ENCODE measurements at regions not wholly inside any gene's neighbourhood (a gene's known extent, or its start where the extent isn't known, plus 50 kb on each side); places are given as distances from the start of the nearest gene placed in this dataset.
A peak's percentile ranks its signal among the peaks of the same experiment; 100 is the strongest.

DNA sequence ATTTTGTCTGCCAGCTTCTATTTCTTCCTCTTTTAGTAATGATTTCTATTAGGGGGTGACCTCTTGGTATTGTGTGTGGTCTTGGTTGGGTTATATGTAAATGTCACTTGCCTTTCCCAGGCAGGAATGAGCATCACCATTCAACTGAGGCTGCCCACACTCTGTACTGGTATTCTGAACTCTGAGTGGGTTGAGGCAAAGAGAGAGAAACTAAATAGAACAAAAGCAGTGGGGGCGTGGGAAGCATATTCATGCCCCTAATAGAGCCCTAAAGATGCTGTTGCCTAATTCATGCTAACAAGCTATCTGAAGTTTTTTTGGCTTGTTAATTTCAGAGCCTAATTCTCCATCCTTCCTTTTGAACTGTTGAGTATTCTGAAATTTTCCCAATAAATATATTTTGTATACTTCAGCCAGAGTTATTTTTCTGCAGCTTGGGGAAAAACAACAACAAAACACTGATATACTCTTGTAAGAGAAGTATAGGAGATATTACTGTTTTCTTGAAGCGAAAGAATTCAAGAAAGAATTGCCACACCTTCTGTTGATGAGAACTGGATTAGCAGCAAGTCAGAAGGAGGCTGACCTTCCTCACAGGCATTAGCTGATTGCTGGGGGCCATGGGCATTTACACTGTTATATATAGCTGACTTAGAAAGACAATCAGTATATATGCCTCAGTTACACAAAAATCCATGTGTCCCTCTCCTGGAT is 315.8 kb upstream of the KLF12 start:
- DNase-seq, result no peak

DNA sequence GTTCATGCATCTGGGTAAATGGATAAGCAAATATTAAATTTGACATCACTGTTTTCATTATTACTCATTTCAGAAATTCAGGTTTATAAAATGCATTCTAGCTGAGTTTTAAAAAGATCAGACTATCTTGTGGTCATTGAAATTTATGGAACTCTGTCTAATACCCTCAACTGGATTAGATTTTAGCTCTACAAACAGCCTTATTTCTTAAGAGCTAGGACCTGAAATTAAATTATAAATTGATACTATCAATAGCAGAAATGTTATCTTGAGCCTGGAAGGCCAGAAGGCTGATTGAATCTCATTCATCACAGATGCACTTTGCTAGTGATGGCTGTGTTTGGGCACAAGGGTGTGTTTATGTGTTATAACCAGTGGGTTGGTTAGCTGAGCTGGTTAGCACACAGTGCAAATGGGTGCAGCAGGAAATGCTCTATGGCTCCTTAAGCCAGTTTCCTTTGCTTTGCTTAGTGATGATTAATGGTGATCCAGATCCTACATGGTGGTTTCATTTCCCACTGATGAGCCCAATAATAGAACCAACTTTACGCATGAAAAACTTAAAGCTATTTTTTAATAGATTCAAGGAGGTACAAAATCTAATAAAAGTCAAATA is 310.8 kb upstream of the KLF12 start:
- no peak for DNase-seq

DNA sequence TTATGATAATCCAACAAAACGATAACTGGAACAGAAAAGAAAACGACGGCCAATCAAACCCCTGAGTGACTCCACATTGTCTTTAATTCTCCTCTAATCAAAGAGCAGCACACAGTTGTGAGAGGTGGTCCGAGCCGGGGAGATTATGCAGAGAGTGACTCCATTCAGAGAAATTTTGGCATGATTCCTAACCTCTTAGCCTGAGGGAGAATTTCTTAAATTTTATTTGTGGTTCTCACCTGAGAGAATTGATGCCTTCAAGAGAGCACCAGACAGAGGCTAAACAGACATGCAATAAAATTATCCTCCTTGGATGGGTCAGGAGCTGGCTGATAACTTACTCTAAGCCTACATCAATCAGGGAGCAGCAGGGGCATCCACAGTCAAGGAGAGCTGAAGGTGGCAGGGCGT is 310.0 kb upstream of the KLF12 start:
- no peak for DNase-seq

DNA sequence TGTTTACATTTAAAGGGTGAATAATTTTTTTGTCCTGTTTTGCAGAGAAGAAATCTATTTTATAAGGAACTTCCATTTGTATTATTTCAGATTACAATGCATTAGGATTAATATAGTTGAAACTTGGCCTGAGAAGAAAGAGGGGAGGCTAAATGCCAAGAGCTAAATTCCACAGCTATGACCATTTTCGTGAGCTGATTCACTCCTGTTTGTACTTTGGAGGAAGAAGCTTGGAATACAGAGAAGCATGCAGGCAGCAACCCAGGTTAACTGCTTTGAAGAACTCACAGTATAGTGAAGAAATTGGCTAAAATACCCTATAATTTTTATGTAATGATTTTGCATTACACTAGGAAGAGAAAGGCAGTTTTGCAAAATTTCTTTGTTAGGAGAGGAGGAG is 309.4 kb upstream of the KLF12 start:
- no peak for DNase-seq

DNA sequence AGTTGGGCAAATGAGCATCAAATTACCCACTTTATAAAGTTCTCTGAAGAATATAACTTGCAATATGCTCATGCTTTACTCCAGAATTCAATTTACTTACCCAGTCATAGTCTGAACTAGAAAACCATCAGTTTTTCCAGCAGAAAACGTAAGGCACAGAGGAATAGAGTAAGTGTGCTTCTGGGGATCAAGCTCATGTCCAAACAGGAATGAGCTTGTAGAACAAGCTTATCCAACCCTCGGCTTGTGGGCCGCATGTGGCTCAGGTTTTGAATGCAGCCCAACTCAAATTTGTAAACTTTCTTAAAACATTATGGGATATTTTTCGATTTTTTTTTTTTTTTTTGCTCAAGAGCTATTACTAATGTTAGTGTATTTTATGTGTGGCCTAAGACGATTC is 308.5 kb upstream of the KLF12 start:
- DNase-seq, result no peak

DNA sequence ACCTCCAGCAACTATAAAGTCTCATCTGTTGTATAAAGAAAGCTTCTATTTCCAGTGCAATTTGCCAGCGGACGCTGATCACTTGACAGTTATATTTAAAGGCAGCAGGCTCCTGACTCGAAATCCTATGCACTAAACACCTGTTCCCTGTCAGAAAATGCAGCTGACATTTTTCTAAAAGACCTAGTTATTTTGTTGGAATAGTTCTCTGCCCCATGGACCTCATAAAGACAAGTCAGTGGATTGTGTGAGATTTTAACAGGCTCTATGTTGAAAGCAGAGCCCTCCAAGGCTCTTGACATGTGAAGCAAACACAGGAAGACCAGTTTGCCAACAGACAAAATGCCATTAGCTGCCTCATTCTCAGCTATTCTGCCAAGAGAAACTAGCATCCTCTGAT is 304.7 kb upstream of the KLF12 start:
- DNase-seq, result no peak

DNA sequence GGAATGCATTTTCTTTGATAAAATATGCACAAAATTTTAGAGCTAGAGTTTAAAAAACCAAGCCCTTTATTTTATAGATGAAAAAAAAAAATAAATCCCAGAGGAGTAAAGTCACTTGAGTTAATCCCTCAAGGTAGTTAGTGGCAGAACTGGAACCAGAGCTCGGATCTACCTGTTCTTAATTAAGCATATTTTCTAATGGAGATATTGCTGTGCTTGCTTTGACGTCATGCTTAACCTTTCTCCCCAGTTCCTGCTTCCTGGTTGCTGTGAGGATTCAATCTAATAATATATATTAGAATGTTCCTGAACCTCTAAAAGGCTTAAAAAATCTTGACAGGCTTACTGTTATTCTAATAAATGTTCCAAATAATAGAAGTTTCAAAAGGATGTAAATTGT is 300.6 kb upstream of the KLF12 start:
- no peak for DNase-seq

DNA sequence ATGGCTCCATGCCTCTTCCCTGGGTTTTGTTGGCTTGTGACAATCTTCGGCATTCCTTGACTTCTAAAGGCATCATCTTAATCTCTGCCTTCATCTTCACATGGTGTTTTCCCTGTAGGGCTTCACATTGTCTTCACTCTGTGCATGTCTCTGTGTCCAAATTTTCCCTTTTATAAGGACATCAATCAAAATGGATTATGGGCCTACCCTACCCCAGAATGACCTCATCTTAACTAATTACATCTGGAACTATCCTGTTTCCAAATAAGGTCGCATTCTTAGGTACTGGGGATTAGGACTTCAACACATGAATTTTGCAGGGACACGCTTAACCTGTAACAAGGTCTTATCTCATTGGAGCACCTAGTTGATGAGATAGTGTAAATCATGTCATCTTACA is 290.3 kb upstream of the KLF12 start:
- DNase-seq, result no peak

DNA sequence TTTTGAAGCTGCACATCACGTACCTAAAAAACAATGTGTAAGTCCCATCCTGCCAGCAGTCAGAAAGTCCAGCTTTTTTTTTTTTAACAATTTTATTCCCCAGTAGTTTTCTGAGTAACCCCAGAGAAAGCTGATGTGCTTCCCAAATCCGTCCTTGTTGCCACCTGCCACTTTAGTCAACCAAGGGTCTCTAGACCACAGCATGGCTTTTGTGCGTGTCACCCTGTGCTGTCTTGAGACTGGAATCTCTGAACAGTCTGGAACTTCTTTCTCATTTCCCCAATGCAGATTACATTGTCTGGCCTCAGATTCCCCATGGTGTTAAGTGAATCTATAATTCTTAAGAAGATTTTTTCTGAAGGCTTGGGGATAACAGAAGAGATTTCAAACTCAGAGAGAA is 289.2 kb upstream of the KLF12 start:
- DNase-seq, result no peak

DNA sequence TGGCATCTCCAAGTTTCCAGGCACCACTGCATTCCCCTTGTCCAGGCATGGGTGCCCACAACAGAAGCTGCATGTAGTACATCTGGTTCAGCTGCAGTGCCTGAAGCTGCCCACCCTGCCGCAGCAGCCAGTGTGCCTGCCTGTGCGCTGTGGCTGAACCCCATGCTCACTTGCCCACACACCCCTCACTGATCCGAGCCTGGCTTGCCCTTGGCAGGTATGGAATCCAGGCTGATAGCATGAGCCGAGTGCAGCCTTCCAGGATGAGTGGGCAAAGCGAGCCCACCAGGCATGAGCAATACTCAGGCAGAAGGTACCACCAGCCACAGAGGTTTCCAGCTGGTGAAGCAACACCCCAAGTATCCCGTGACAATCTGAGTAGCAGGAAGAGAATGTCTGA is 280.3 kb upstream of the KLF12 start:
- no peak for DNase-seq

DNA sequence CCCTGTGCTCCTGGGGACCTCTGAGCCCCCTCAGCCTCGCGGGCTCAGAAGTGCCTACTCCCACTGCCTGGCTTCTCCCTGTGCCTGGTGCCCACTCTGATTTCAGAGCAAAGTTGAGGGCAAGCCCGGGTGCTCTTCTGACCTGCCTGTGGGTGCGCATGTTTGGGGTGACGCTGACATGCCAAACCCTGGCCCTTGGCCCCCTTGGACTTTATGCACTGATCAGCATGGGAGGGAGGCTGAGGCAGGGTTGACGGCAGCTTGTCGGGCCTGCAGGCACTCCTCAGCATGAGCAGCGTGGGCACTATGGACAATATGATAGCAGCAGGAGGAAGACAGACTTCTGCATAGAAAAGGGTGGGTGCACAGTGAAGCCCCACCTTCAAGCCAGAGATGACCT is 279.3 kb upstream of the KLF12 start:
- DNase-seq, result no peak

DNA sequence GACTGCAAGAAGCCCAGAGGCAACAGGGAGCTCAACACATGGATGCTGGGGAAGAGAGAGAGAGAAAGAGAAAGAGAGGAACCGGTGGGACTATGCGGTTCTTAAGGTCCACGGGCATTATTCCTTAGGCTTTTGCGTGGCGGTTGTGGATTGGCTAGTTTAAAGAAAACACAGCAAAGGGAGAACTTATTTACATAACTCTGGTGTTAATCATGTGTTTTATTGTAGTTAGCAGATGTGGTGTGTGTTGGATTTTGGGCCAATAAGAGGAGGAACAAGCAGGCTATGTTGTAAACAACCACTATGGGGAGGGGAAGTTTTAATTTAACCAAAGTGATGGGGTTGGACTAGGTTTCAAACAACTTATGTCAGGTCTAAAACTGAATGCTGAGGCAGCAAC is 275.3 kb upstream of the KLF12 start:
- DNase-seq, result no peak

DNA sequence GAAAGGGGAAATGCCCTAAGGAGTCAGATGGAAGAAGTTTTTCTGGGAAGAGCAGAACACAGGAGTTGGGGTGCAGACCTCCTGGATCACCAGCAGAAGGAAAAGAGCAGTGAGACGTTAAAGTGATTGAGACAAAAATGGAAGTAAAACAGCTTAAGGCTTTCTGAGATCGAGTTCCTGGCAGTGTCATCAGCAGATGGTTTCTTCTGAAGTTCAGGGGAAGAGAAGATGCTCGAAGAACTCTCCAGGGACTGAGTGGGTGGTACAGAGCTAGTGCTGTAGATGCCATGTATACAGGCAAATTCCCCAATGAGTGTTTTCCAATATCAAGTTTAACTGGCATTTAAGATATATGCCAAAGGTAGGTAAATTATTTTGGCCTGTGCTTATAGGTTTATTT is 272.2 kb upstream of the KLF12 start:
- no peak for DNase-seq

DNA sequence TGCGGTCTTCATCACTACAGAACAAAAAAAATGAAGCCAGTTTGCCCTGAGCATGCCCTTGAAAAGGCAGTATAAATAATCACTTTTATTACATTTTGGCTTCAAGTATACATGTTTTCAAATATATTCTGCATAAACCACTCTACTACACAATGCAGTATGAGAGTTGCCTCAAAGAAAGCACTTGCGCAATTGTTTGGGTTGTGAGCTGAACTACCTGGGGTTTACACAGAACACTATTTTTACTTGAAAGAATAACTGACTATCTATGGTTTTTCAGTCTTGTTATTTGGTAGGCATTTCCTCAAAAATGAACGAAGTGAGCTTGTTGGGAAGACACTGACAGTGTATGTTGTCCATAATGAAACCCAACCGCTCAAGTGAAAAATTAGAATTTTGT is 264.4 kb upstream of the KLF12 start:
- DNase-seq, result no peak

DNA sequence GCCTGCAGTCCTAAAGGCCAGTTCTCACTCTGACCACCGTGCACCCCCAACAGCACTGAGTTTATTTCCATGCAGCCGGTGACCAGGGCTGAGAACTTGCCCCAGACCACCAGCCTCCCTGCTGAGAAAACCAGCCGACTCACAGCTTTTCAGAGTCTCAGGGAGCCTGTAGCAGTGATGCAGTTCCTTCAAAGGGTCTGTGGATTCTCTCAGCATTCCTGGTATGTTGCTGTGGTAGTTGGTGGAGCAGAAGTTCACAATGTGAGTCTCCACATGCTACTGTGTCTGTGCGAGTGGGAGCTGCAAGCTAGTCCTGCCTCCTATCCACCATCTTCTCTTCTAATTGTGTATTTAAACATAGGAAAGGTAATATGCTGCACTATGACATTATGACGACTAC is 254.9 kb upstream of the KLF12 start:
- no peak for DNase-seq

DNA sequence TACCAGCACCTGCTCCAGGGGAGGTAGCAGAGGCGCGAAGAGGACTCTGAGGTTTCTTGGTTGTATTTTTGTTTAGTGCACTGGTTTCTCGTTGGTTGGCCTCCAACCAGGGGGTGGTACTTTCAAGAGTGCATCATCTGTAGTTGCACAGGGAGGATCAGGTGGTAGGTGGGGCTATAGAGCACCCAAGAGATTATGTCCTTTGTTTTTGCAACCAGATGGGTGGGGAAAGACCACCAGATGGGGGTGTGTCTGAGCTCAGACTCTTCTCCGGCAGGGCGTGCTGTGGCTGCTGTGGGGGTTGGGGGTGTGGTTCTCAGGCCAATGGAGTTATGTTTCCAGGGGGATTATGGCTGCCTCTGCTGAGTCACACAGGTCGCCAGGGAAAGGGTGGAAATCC is 254.4 kb upstream of the KLF12 start:
- DNase-seq, result no peak

DNA sequence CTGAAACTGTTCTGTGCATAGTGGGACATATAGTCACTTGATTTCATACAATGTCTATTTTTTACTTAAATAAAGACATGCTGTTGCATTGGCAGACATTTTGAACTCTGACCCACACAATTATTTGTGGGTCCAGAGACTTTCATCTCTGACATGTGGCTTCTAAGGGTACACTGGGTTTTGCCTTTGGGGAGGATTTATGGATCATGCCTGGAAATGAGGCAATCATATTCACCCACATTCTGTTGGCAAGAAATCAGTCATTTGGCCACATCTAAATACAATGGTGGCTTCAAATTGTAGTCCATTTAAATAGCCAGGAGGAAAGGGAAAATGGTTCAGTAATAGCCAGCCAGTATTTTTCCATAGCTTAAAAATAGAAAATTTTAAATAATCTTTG is 238.3 kb upstream of the KLF12 start:
- DNase-seq, result no peak

DNA sequence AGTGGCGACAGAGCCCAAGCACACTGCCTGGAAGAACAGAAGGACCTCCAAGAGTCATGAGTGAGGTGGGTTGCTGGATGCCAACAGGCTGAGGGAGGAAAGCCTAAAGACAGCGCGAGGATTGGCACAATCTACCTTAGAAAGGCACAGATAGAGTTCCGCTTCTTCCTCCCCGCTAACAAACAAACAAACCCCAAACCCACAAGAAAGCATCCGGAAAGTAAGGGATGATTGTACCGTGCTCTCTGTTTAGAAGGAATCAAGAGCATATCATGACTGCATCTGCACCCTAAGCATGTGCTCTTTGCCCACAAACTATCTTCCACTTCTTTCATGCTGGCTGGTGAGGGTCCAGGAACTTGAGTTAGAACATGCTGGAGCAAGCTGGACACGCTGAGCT is 233.0 kb upstream of the KLF12 start:
- DNase-seq, result no peak

DNA sequence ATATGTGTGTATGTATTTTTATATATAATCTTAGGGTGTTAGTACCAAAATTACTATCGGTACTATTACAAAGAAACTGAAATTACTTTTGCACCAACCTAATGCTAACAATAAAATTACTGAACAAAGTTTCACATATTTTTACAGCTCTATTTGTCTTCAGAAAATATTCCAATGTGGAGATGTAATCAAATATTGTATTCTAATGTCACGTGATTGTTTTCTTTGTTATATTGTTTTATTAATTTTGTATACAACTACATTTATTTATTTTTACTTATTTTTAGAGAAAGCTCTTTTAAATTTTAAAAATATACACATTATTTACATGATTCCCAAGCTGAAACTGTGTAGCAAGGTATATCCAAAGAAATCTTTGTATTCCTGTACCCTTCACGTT is 227.1 kb upstream of the KLF12 start:
- DNase-seq, result no peak

DNA sequence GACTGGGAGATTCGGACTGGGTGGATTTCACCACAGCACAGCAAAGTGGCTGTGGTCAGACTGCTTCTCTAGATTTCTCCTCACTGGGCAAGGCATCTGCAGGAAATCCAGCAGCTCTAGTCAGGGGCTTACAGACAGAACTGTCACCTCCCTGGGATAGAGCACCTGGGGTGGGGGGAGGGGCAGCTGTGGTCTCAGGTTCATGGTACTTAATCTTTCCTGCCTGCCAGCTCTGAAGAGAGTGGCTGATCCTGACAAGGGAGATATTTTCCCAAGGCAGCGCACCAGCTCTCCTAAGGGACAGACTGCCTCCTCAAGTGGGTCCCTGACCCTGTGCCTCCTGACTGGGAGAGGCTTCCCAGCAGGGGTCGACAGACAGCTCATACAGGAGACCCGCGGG is 212.8 kb upstream of the KLF12 start:
- no peak for DNase-seq

DNA sequence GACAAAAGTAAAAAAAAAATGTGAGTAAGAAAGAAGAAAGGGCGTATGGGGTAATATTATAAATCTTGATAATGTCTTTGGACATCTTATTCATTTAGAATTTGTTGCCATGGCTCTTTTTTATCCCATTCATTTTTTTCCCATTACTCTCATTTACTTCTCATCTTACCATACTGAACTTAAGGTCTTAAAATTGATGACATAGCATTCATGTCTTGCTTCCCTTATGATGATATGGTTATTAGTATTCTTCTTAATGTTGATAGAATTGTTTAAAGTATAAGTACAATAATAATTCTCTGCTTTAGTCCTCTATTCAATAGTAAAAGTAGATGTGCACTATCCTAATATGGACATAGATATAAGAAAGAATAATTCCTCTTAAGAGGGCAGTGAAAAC is 204.1 kb upstream of the KLF12 start:
- no peak for DNase-seq

DNA sequence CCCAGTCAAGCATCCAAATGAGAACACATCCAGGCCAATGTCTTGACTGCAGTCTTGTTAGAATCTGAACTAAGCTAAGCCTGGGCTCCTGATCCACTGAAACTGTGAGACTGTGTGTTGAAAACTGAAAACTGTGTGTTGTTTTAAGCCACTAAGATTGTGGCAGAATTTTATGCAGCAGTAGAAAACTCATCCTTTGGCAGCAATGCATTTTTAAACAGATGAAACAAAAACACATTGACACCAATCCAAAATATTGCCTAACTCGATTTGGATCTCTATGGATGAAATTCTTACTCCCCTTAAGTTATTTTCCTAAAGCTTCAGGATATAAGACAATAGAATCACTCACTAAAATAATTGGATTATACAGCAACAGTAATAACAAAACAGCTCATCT is 202.3 kb upstream of the KLF12 start:
- no peak for DNase-seq

DNA sequence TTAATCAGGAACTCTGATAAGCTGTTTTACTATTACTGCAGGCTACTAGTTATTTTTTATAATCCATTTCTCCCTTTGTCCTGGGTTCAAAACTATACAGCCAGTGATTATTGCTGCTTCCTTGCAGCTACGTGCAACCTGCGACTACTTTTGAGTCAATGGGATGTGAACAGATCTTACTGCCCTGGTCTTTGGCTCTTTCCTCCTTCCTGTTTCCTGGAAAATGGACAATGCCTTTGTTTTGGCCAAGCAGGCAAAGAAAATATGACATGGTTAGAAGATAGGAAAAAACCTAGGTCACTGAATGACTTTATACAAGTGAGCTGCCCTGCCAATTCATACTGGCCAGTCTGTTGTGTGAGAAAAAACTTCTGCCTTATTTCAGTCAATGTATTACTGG is 201.2 kb upstream of the KLF12 start:
- no peak for DNase-seq

DNA sequence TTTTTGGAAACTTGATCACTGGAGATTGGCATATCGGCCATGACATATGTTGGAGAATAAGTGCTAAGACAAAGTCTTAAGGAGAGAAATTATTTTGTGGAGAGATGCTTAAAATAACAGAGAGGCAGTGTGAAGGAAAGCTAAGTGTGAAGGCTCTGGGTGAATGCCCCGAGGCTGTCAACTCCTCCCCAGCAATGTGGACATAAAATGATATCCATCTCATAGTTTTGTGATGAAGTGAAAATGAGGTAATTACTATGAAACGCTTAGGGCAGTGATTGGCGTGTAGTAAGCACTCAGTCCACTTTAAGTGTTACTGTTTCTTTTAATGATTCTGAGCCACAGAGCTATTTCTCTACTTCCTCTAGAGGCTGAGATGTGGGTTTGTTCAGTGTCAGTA is 195.8 kb upstream of the KLF12 start:
- DNase-seq, result no peak

DNA sequence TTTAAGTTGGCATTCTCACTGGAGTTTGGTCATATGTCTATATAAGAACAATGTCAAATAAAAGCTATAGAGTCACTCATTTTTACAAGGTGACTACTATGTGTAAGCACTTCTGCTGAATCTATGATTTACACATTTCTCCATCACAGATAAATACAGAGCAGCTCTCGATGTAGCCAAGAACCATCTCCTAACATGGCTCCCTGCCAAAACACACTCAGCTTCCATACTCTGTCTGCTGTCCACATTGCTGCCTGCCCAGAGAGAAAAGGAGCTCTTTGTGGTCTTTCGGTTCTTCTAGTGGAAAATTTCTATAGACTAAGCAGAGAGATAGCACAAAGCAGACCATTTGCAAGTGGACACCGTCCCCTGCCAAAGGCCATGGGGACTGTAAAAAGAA is 190.9 kb upstream of the KLF12 start:
- peak; percentile 79 for DNase-seq
